ENCODE measurements at regions not wholly inside any gene's neighbourhood (a gene's known extent, or its start where the extent isn't known, plus 50 kb on each side); places are given as distances from the start of the nearest gene placed in this dataset.

- WGBS, 2 donors, result 43 to 80% methylated on average over 2 to 4 of the region's 7 CpGs
- H3K36me3 ChIP-seq, result no peaks in the 10 kb centered on the region
- TF ChIP-seq POLR2A (IDR thresholded peaks at IDR 0.05) (no peak), CTCF (IDR thresholded peaks at IDR 0.05) (no peak)
- DNase-seq, result no peak
- no peak overlapping the region for H3K27ac ChIP-seq
- H3K4me1 ChIP-seq, result no peaks in the 10 kb centered on the region
- intact Hi-C loops (cut with DNase I), result no loop called here
- H3K4me3 ChIP-seq, result no peak overlapping the region
- no peaks in the 10 kb centered on the region for H3K9me3 ChIP-seq
- H3K27me3 ChIP-seq, result peaks cover 0 to 16% (median 1%) of the 10 kb centered on the region in 4 donors
Measured at GRCh38 chr7:45494885-45495284, 79.3 kb upstream of the ADCY1 start.

- Histone ChIP-seq H3K27ac (no peak overlapping the region), H3K4me3 (no peak overlapping the region), H3K27me3 (peaks cover 0 to 16% (median 1%) of the 10 kb centered on the region in 4 donors), H3K4me1 (no peaks in the 10 kb centered on the region), H3K36me3 (no peaks in the 10 kb centered on the region), H3K9me3 (no peaks in the 10 kb centered on the region)
- intact Hi-C loops (cut with DNase I), result no loop called here
- no peak for DNase-seq
- TF ChIP-seq CTCF (IDR thresholded peaks at IDR 0.05), result no peak
- TF ChIP-seq POLR2A (IDR thresholded peaks at IDR 0.05), result no peak
- 69 to 87% methylated on average over 3 of the region's 3 CpGs for whole genome bisulfite sequencing, 2 donors
Measured at GRCh38 chr7:45495618-45496017, 78.5 kb upstream of the ADCY1 start.

GRCh38 chr7:45500257-45500656 is 73.9 kb upstream of the ADCY1 start:
- no peak overlapping the region for H3K4me3 ChIP-seq
- WGBS, 2 donors, result 51 to 53% methylated on average over 2 of the region's 2 CpGs
- no peak for DNase-seq

GRCh38 chr7:45501791-45502190 is 72.4 kb upstream of the ADCY1 start:
- Histone ChIP-seq H3K27ac (no peak overlapping the region), H3K27me3 (peaks cover 0 to 7% (median 1%) of the 10 kb centered on the region in 4 donors), H3K4me3 (no peak overlapping the region), H3K9me3 (peaks cover 0 to 12% (median 0%) of the 10 kb centered on the region in 3 donors), H3K36me3 (no peaks in the 10 kb centered on the region), H3K4me1 (no peaks in the 10 kb centered on the region)
- intact Hi-C loops (cut with DNase I), result no loop called here
- TF ChIP-seq CTCF (IDR thresholded peaks at IDR 0.05), result no peak
- 63 to 71% methylated on average over 2 of the region's 2 CpGs for WGBS, 2 donors
- DNase-seq, result no peak

More at GRCh38 chr7:45500257-45500656, 73.9 kb upstream of the ADCY1 start:
- Histone ChIP-seq H3K9me3 (no peaks in the 10 kb centered on the region), H3K27me3 (peaks cover 0 to 14% (median 1%) of the 10 kb centered on the region in 4 donors), H3K27ac (no peak overlapping the region), H3K36me3 (no peaks in the 10 kb centered on the region), H3K4me1 (no peaks in the 10 kb centered on the region)
- intact Hi-C loops (cut with DNase I), result no loop called here
- TF ChIP-seq CTCF (IDR thresholded peaks at IDR 0.05) (no peak), POLR2A (IDR thresholded peaks at IDR 0.05) (no peak)

GRCh38 chr7:45506059-45506458 is 68.1 kb upstream of the ADCY1 start:
- no peak for DNase-seq
- H3K4me3 ChIP-seq, result no peak overlapping the region
- no peaks in the 10 kb centered on the region for H3K27me3 ChIP-seq
- H3K9me3 ChIP-seq, result peaks cover 0 to 24% (median 0%) of the 10 kb centered on the region in 3 donors
- H3K36me3 ChIP-seq, result no peaks in the 10 kb centered on the region
- no peak overlapping the region for H3K27ac ChIP-seq
- WGBS, 2 donors, result 66 to 70% methylated on average over 1 of the region's 1 CpG
- no peak for TF ChIP-seq POLR2A (IDR thresholded peaks at IDR 0.05)
- TF ChIP-seq CTCF (IDR thresholded peaks at IDR 0.05), result no peak
- no peaks in the 10 kb centered on the region for H3K4me1 ChIP-seq
- intact Hi-C loops (cut with DNase I), result no loop called here

Data from esophagus squamous epithelium (tissue), 5 donors.